HCT116 (cell line): ENCODE measurements at regions not wholly inside any gene's neighbourhood (a gene's known extent, or its start where the extent isn't known, plus 50 kb on each side); places are given as distances from the start of the nearest gene placed in this dataset.

Experiments used
- ATAC-seq: fragments of 200-7000 bp; cut with Tn5 transposase; 2 replicates; pipeline ENCODE4 v1.9.1; 2020; ENCODE audit warnings: mild to moderate bottlenecking, moderate library complexity
- BruUV-seq: library from RNA; stranded (reverse); fragments of 400-500 nt; replicated peaks from 2 replicates; lab custom pipeline; 2021; lab: Mats Ljungman, UMichigan
- CTCF ChIA-PET: fragments of 300-600 bp; sonication (Branson Sonifier 250); formaldehyde crosslinking; loops from one replicate; lab custom pipeline; 2021; ENCODE audit warnings: antibody characterized with exemption; lab: Charles Lee
- POLR2A ChIA-PET: fragments of 300-600, 350-600 bp; sonication (Branson Sonifier 250); formaldehyde crosslinking; loops from one replicate; lab custom pipeline; 2021; ENCODE audit warnings: antibody characterized with exemption; lab: Charles Lee
- RAD21 ChIA-PET, 2 experiments: fragments of 300-600 bp; sonication (Branson Sonifier 250); formaldehyde crosslinking; loops; one replicate each; lab custom pipeline; 2023; ENCODE audit warnings: low total read pairs in 2 of 2; ENCODE audit not compliant: uncharacterized antibody in 2 of 2, unreplicated experiment in 2 of 2, low non-redundant PET in 1 of 2; lab: Charles Lee
- DNase-seq: peaks from one replicate; pipeline ENCODE4 v3.0.0-alpha.2; 2010; ENCODE audit warnings: low read depth, low spot score
- H2AFZ ChIP-seq: fragments of 200-600 bp; shearing (Covaris generic), sonication (generic); 2 replicates; pipeline ENCODE4 v1.6.1; 2017; ENCODE audit warnings: low read depth, mixed run types, mixed read lengths, antibody characterized with exemption, low read length; ENCODE audit not compliant: poor library complexity, severe bottlenecking
- H3K27ac ChIP-seq: 2 replicates; pipeline ENCODE4 v1.5.1; 2012; ENCODE audit warnings: low read depth, low read length
- H3K27me3 ChIP-seq: fragments of 200-600 bp; sonication (generic); 2 replicates; pipeline ENCODE4 v1.6.1; 2016; ENCODE audit warnings: mixed run types, low read length, mixed read lengths; ENCODE audit not compliant: insufficient read depth
- H3K36me3 ChIP-seq, 2 experiments: fragments of 200-500 bp in 1 of 2; fragments of 200-600 bp in 1 of 2; sonication (Bioruptor generic) in 1 of 2; sonication (generic) in 1 of 2; 2 replicates each; pipeline versions ENCODE4 v1.5.1 to v1.6.1; 2014 to 2016; ENCODE audit warnings: low read length in 2 of 2, inconsistent platforms in 1 of 2, mixed read lengths in 1 of 2, mixed run types in 1 of 2; ENCODE audit not compliant: insufficient read depth in 2 of 2, control insufficient read depth in 1 of 2
- H3K4me1 ChIP-seq, 2 experiments: fragments of 200-600 bp in 1 of 2; sonication (generic) in 1 of 2; 2 replicates each; pipeline versions ENCODE4 v1.5.1 to v1.6.1; 2012 to 2017; ENCODE audit warnings: low read length in 2 of 2, inconsistent platforms in 1 of 2, mild to moderate bottlenecking in 1 of 2, mixed read lengths in 1 of 2, mixed run types in 1 of 2, moderate library complexity in 1 of 2; ENCODE audit not compliant: insufficient read depth in 2 of 2, control insufficient read depth in 1 of 2
- H3K4me2 ChIP-seq: fragments of 200-600 bp; sonication (generic); 2 replicates; pipeline ENCODE4 v1.6.1; 2017; ENCODE audit warnings: mixed run types, low read length, mixed read lengths
- H3K4me3 ChIP-seq, 2 experiments: fragments of 200-600 bp in 1 of 2; sonication (generic) in 1 of 2; replicated peaks in 1 of 2; 2 replicates each; pipeline ENCODE4 v1.5.1; 2011 to 2016; ENCODE audit warnings: low read length in 2 of 2, control low read depth in 1 of 2, low read depth in 1 of 2, mild to moderate bottlenecking in 1 of 2, mixed read lengths in 1 of 2, mixed run types in 1 of 2
- H3K79me2 ChIP-seq: fragments of 200-600 bp; sonication (generic); 2 replicates; pipeline ENCODE4 v1.6.1; 2017; ENCODE audit warnings: mild to moderate bottlenecking, mixed run types, low read length, moderate library complexity, mixed read lengths; ENCODE audit not compliant: insufficient read depth
- H3K9ac ChIP-seq: fragments of 200-600 bp; sonication (generic); 2 replicates; pipeline ENCODE4 v1.6.1; 2016; ENCODE audit warnings: low read length, mixed read lengths
- H3K9me2 ChIP-seq: fragments of 200-600 bp; sonication (generic), shearing (Covaris generic); 2 replicates; pipeline ENCODE4 v1.6.1; 2017; ENCODE audit warnings: mixed run types, mild to moderate bottlenecking, moderate library complexity; ENCODE audit not compliant: insufficient read depth
- H3K9me3 ChIP-seq, 2 experiments: fragments of 200-500 bp in 1 of 2; fragments of 200-600 bp in 1 of 2; sonication (Bioruptor generic) in 1 of 2; sonication (generic) in 1 of 2; 2 replicates each; pipeline ENCODE4 v1.6.1; 2014 to 2017; ENCODE audit warnings: low read length in 2 of 2, mixed read lengths in 2 of 2, inconsistent platforms in 1 of 2, low read depth in 1 of 2, mild to moderate bottlenecking in 1 of 2, mixed run types in 1 of 2, moderate library complexity in 1 of 2; ENCODE audit not compliant: control insufficient read depth in 1 of 2, insufficient read depth in 1 of 2
- H4K20me1 ChIP-seq: fragments of 200-600 bp; sonication (generic), shearing (Covaris generic); 2 replicates; pipeline ENCODE4 v1.6.1; 2017; ENCODE audit warnings: mixed run types, mild to moderate bottlenecking, moderate library complexity; ENCODE audit not compliant: insufficient read depth
- CBX3 ChIP-seq: IDR thresholded peaks from 2 replicates; pipeline ENCODE4 v1.6.1; 2012; ENCODE audit warnings: low read depth
- CEBPB ChIP-seq: IDR thresholded peaks from 2 replicates; pipeline ENCODE4 v1.6.1; 2012; ENCODE audit warnings: low read depth
- ELF1 ChIP-seq: IDR thresholded peaks from 2 replicates; pipeline ENCODE4 v1.6.1; 2012; ENCODE audit warnings: low read depth, borderline replicate concordance
- EZH2 ChIP-seq: fragments of 200-600 bp; sonication (generic); IDR thresholded peaks from 2 replicates; pipeline ENCODE4 v1.6.1; 2017; ENCODE audit warnings: antibody characterized with exemption, mixed run types
- EZH2phosphoT487 ChIP-seq: fragments of 200-600 bp; IDR thresholded peaks from 2 replicates; pipeline ENCODE4 v1.6.1; 2018; ENCODE audit warnings: antibody characterized with exemption, borderline replicate concordance
- FOSL1 ChIP-seq: IDR thresholded peaks from 2 replicates; pipeline ENCODE4 v1.6.1; 2012; ENCODE audit warnings: low read depth
- JUND ChIP-seq: IDR thresholded peaks from 2 replicates; pipeline ENCODE4 v1.6.1; 2012
- POLR2A ChIP-seq: IDR thresholded peaks from 2 replicates; pipeline ENCODE4 v1.7.0; 2011; ENCODE audit warnings: borderline replicate concordance; ENCODE audit not compliant: insufficient read depth, insufficient read length; ENCODE audit errors: extremely low read depth
- RAD21 ChIP-seq: IDR thresholded peaks from 2 replicates; pipeline ENCODE4 v1.6.1; 2012; ENCODE audit warnings: low read depth, mild to moderate bottlenecking
- SIN3A ChIP-seq: IDR thresholded peaks from 2 replicates; pipeline ENCODE4 v1.6.1; 2012; ENCODE audit warnings: low read depth
- SP1 ChIP-seq: IDR thresholded peaks from 2 replicates; pipeline ENCODE4 v1.6.1; 2012; ENCODE audit warnings: low read depth
- SRF ChIP-seq: IDR thresholded peaks from 2 replicates; pipeline ENCODE4 v1.6.1; 2012; ENCODE audit warnings: low read depth
- YY1 ChIP-seq: IDR thresholded peaks from 2 replicates; pipeline ENCODE4 v1.6.1; 2011; ENCODE audit warnings: low read length, low read depth, moderate library complexity, mild to moderate bottlenecking; ENCODE audit not compliant: insufficient replicate concordance; ENCODE audit errors: extremely low read depth
- ZFX ChIP-seq: fragments of 450-650 bp; IDR thresholded peaks from 2 replicates; pipeline ENCODE4 v1.6.1; 2017
- ZNF274 ChIP-seq: fragments of 200-500 bp; sonication (Bioruptor generic); IDR thresholded peaks from 2 replicates; pipeline ENCODE4 v1.6.1; 2014; ENCODE audit warnings: mild to moderate bottlenecking, low read depth, low read length, inconsistent platforms
- intact Hi-C: fragments of 100-400 bp; cut with micrococcal nuclease; formaldehyde crosslinking; loops from 2 replicates; pipeline ENCODE4 v1.10.0; 2022
- TF ChIP-seq, protein P1 (sequence below): IDR thresholded peaks from 2 replicates; pipeline ENCODE4 v1.6.1; 2012
- TF ChIP-seq, protein P2 (sequence below): IDR thresholded peaks from 2 replicates; pipeline ENCODE4 v1.6.1; 2012
- TF ChIP-seq, protein P3 (sequence below): IDR thresholded peaks from 2 replicates; pipeline ENCODE4 v1.6.1; 2012; ENCODE audit warnings: low read depth
- TF ChIP-seq, protein P4 (sequence below), 3 experiments: fragments of 200-600 bp in 1 of 3; sonication (generic) in 1 of 3; IDR thresholded peaks in 2 of 3; conservative IDR thresholded peaks in 1 of 3; 2 replicates each; pipeline ENCODE4 v1.5.1; 2012 to 2017; ENCODE audit warnings: low read depth in 2 of 3, low read length in 2 of 3, antibody characterized with exemption in 1 of 3, borderline replicate concordance in 1 of 3, control low read depth in 1 of 3, mild to moderate bottlenecking in 1 of 3, mixed read lengths in 1 of 3, mixed run types in 1 of 3, moderate library complexity in 1 of 3; ENCODE audit not compliant: insufficient read depth in 1 of 3
- TF ChIP-seq, protein P5 (sequence below): IDR thresholded peaks from 2 replicates; pipeline ENCODE4 v1.6.1; 2011; ENCODE audit warnings: mild to moderate bottlenecking, low read length, moderate library complexity; ENCODE audit not compliant: insufficient replicate concordance; ENCODE audit errors: extremely low read depth

DNA sequence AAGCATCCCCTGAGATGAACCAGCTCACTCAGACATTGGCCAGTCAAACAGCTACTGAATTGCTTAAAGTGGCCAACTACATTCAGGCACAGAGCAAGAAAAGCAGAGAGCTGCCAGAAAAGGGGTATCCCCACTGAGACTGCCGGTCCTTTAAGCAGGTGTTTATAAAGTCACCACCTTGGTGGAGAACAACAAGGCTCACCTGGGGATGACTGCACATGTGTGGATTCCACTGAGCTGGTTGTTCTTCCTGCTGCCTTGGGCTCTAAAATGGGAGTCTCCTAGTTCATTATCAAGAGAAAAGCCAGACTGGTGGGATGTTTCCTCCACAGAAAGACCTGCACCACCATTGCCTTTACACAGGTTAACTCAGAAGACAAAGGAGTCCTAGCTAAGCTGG is 51.8 kb upstream of the IPO5 start:
- no peak for ATAC-seq

More for the DNA sequence above, 51.8 kb upstream of the IPO5 start:
- Histone ChIP-seq H3K4me3 (no peak overlapping the region), H3K9ac (no peak overlapping the region), H3K4me2 (no peak overlapping the region), H3K27me3 (no peaks in the 10 kb centered on the region), H3K4me1 (no peaks in the 10 kb centered on the region), H3K9me3 (no peaks in the 10 kb centered on the region), H3K79me2 (no peaks in the 10 kb centered on the region), H3K9me2 (no peaks in the 10 kb centered on the region), H2AFZ (no peak overlapping the region), H4K20me1 (no peaks in the 10 kb centered on the region), H3K36me3 (no peaks in the 10 kb centered on the region), H3K27ac (no peak overlapping the region)
- BruUV-seq, result no TSS peak
- DNase-seq, result no peak
- intact Hi-C loops, result no loop called here
- CTCF ChIA-PET, result interaction anchor here (0.6 kb wide), 1 partner anchor 10 kb away, joined by 3 read pairs; no protein-coding TSS in a partner anchor
- POLR2A ChIA-PET, result no interaction called here
- RAD21 ChIA-PET, result interaction anchor here in 1 of 2 experiments (0.6 kb wide), 1 partner anchor 57 kb away, joined by 5 read pairs; no protein-coding TSS in a partner anchor
- no peak for TF ChIP-seq EZH2
- TF ChIP-seq YY1, result no peak
- TF ChIP-seq, protein P1, sequence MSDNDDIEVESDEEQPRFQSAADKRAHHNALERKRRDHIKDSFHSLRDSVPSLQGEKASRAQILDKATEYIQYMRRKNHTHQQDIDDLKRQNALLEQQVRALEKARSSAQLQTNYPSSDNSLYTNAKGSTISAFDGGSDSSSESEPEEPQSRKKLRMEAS, result no peak
- no peak for TF ChIP-seq CBX3
- no peak for TF ChIP-seq JUND
- no peak for TF ChIP-seq EZH2phosphoT487
- TF ChIP-seq RAD21, result no peak
- TF ChIP-seq, protein P2, sequence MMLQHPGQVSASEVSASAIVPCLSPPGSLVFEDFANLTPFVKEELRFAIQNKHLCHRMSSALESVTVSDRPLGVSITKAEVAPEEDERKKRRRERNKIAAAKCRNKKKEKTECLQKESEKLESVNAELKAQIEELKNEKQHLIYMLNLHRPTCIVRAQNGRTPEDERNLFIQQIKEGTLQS, result no peak
- no peak for TF ChIP-seq ZFX
- TF ChIP-seq CEBPB, result no peak
- no peak for TF ChIP-seq ELF1
- no peak for TF ChIP-seq SRF
- no peak for TF ChIP-seq SP1
- TF ChIP-seq, protein P3, sequence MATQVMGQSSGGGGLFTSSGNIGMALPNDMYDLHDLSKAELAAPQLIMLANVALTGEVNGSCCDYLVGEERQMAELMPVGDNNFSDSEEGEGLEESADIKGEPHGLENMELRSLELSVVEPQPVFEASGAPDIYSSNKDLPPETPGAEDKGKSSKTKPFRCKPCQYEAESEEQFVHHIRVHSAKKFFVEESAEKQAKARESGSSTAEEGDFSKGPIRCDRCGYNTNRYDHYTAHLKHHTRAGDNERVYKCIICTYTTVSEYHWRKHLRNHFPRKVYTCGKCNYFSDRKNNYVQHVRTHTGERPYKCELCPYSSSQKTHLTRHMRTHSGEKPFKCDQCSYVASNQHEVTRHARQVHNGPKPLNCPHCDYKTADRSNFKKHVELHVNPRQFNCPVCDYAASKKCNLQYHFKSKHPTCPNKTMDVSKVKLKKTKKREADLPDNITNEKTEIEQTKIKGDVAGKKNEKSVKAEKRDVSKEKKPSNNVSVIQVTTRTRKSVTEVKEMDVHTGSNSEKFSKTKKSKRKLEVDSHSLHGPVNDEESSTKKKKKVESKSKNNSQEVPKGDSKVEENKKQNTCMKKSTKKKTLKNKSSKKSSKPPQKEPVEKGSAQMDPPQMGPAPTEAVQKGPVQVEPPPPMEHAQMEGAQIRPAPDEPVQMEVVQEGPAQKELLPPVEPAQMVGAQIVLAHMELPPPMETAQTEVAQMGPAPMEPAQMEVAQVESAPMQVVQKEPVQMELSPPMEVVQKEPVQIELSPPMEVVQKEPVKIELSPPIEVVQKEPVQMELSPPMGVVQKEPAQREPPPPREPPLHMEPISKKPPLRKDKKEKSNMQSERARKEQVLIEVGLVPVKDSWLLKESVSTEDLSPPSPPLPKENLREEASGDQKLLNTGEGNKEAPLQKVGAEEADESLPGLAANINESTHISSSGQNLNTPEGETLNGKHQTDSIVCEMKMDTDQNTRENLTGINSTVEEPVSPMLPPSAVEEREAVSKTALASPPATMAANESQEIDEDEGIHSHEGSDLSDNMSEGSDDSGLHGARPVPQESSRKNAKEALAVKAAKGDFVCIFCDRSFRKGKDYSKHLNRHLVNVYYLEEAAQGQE, result no peak
- TF ChIP-seq, protein P4, sequence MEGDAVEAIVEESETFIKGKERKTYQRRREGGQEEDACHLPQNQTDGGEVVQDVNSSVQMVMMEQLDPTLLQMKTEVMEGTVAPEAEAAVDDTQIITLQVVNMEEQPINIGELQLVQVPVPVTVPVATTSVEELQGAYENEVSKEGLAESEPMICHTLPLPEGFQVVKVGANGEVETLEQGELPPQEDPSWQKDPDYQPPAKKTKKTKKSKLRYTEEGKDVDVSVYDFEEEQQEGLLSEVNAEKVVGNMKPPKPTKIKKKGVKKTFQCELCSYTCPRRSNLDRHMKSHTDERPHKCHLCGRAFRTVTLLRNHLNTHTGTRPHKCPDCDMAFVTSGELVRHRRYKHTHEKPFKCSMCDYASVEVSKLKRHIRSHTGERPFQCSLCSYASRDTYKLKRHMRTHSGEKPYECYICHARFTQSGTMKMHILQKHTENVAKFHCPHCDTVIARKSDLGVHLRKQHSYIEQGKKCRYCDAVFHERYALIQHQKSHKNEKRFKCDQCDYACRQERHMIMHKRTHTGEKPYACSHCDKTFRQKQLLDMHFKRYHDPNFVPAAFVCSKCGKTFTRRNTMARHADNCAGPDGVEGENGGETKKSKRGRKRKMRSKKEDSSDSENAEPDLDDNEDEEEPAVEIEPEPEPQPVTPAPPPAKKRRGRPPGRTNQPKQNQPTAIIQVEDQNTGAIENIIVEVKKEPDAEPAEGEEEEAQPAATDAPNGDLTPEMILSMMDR (IDR thresholded peaks at IDR 0.05 in 2 of 3, conservative IDR thresholded peaks at IDR 0.05 in 1 of 3; ENCODE audit: borderline replicate concordance in 1 of 3, insufficient read depth in 1 of 3, low read depth in 2 of 3, low read length in 2 of 3), result no peak
- TF ChIP-seq, protein P5, sequence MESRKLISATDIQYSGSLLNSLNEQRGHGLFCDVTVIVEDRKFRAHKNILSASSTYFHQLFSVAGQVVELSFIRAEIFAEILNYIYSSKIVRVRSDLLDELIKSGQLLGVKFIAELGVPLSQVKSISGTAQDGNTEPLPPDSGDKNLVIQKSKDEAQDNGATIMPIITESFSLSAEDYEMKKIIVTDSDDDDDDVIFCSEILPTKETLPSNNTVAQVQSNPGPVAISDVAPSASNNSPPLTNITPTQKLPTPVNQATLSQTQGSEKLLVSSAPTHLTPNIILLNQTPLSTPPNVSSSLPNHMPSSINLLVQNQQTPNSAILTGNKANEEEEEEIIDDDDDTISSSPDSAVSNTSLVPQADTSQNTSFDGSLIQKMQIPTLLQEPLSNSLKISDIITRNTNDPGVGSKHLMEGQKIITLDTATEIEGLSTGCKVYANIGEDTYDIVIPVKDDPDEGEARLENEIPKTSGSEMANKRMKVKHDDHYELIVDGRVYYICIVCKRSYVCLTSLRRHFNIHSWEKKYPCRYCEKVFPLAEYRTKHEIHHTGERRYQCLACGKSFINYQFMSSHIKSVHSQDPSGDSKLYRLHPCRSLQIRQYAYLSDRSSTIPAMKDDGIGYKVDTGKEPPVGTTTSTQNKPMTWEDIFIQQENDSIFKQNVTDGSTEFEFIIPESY, result no peak
- no peak for TF ChIP-seq SIN3A
- TF ChIP-seq POLR2A, result no peak
- TF ChIP-seq FOSL1, result no peak
- no peak for TF ChIP-seq ZNF274
